ENCODE measurements at regions not wholly inside any gene's neighbourhood (a gene's known extent, or its start where the extent isn't known, plus 50 kb on each side); places are given as distances from the start of the nearest gene placed in this dataset.

- TF ChIP-seq CTCF (IDR thresholded peaks at IDR 0.05) (no peak), ZFX (IDR thresholded peaks at IDR 0.05; ENCODE audit: borderline replicate concordance) (no peak)
These were observed 417.8 kb upstream of the CCDC179 start for GRCh38 chr11:23278121-23278520.
